ENCODE measurements at regions not wholly inside any gene's neighbourhood (a gene's known extent, or its start where the extent isn't known, plus 50 kb on each side); places are given as distances from the start of the nearest gene placed in this dataset.

DNA sequence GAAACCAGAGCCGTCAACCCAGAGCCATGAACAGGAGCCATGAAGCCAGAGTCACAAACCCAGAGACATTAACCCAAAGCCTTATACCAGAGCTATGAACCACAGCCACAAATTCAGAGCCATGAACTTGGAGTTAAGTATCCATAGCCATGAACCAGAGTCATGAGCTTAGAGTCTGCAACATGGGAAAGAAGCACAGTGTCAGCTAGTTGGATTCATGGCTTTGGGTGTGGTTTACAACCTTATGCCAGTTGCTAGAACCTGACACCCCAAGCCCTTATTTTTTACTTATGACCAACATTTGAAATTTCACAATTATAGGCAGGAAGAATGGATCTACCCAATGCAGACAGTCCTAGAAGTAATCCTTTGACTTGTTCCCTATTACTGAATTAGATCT lies 128.9 kb upstream of the FAM78B start:
- H2BK5ac ChIP-seq (ENCODE audit: low read depth, low read length), result no peak overlapping the region
- H3K36me3 ChIP-seq (ENCODE audit: control insufficient read depth in 2 of 4, insufficient read depth in 4 of 4, low read length in 3 of 4), result no peaks in the 10 kb centered on the region
- no peaks in the 10 kb centered on the region for H3K23me2 ChIP-seq (ENCODE audit: low read depth, low read length)
- H2BK12ac ChIP-seq (ENCODE audit: low read depth, low read length), result no peak overlapping the region
- no peak overlapping the region for H3K23ac ChIP-seq (ENCODE audit: insufficient read length)
- no peaks in the 10 kb centered on the region for H3K4me1 ChIP-seq (replicated peaks in 1 of 4; ENCODE audit: control insufficient read depth in 3 of 4, insufficient read depth in 4 of 4, low read length in 3 of 4)
- no peaks in the 10 kb centered on the region for H4K20me1 ChIP-seq (replicated peaks in 1 of 2; ENCODE audit: control insufficient read depth in 1 of 2, insufficient read depth in 2 of 2, low read length in 2 of 2)
- FAIRE-seq (no peak), DNase-seq (ENCODE audit: low read depth in 1 of 2, low spot score in 2 of 2) (no peak)
- no peak overlapping the region for H3K14ac ChIP-seq (ENCODE audit: insufficient read length)
- H4K91ac ChIP-seq (replicated peaks; ENCODE audit: insufficient read length, low read length), result no peak overlapping the region
- no peak overlapping the region for H3K9ac ChIP-seq (replicated peaks in 1 of 4; ENCODE audit: extremely low read depth in 1 of 4, low read depth in 3 of 4, low read length in 3 of 4)
- H3K18ac ChIP-seq (ENCODE audit: extremely low read depth, low read length), result no peak overlapping the region
- CTCF ChIA-PET (ENCODE audit: partially characterized antibody), result interaction anchor here (0.6 to 1.4 kb wide), 2 partner anchors 12 to 371 kb away, joined by 3 read pairs; no protein-coding TSS in a partner anchor
- POLR2A ChIA-PET (ENCODE audit: partially characterized antibody), result interaction anchor here (0.8 kb wide), 1 partner anchor 13 kb away, joined by 3 read pairs; no protein-coding TSS in a partner anchor
- H3K79me2 ChIP-seq (ENCODE audit: control insufficient read depth in 1 of 2, insufficient read depth in 2 of 2, low read length in 2 of 2), result no peaks in the 10 kb centered on the region
- no peak overlapping the region for H3K4me3 ChIP-seq (ENCODE audit: extremely low read depth in 1 of 4, insufficient read depth in 2 of 4, low read depth in 3 of 4, low read length in 4 of 4)
- no peak overlapping the region for H2BK20ac ChIP-seq (ENCODE audit: low read length)
- 79% methylated on average over 1 of the region's 1 CpG; no CpG with 5 or more reads in 1 of the 2 experiments for WGBS, 2 experiments (ENCODE audit: extremely low coverage in 1 of 2, insufficient coverage in 1 of 2, insufficient read length in 1 of 2, insufficient replicate concordance in 2 of 2, low coverage in 1 of 2, low lambda C conversion rate in 2 of 2, missing lambda C conversion rate in 1 of 2)
- H3K9me3 ChIP-seq (ENCODE audit: insufficient read depth in 2 of 2, low read depth in 1 of 2, low read length in 1 of 2), result no peaks in the 10 kb centered on the region
- no peak overlapping the region for H4K8ac ChIP-seq (ENCODE audit: extremely low read depth, insufficient read depth, low read length)
- H3K4me2 ChIP-seq (ENCODE audit: insufficient read depth in 1 of 2, low read depth in 2 of 2, low read length in 2 of 2), result no peak overlapping the region
- no peaks in the 10 kb centered on the region for H3K27me3 ChIP-seq (replicated peaks in 1 of 4; ENCODE audit: control insufficient read depth in 3 of 4, extremely low read depth in 1 of 4, insufficient read depth in 3 of 4, low read length in 3 of 4)
- H2AK5ac ChIP-seq (ENCODE audit: low read depth, low read length), result no peak overlapping the region
- H2BK120ac ChIP-seq (replicated peaks; ENCODE audit: low read depth, low read length), result no peak overlapping the region
- H4K5ac ChIP-seq (ENCODE audit: insufficient read length, low read depth, low read length), result no peak overlapping the region
- H3K79me1 ChIP-seq (ENCODE audit: low read depth, low read length), result no peaks in the 10 kb centered on the region
- no peak overlapping the region for H3K27ac ChIP-seq (ENCODE audit: low read depth, low read length)
- H2BK15ac ChIP-seq (ENCODE audit: low read length), result no peak overlapping the region
- no peak overlapping the region for H3K56ac ChIP-seq (replicated peaks; ENCODE audit: insufficient read length, low read depth, low read length)
- H3K4ac ChIP-seq (replicated peaks; ENCODE audit: insufficient read length, low read depth, low read length), result no peak overlapping the region
- H2AFZ ChIP-seq (ENCODE audit: low read length), result no peak overlapping the region
- TF ChIP-seq SRF (IDR thresholded peaks at IDR 0.05; ENCODE audit: low read depth, low read length) (no peak), JUN (IDR thresholded peaks at IDR 0.05; ENCODE audit: low read depth, low read length) (no peak), PHF8 (conservative IDR thresholded peaks at IDR 0.05; ENCODE audit: low read depth, low read length) (no peak), SIRT6 (IDR thresholded peaks at IDR 0.05; ENCODE audit: low read length) (no peak), JUND (IDR thresholded peaks at IDR 0.05; ENCODE audit: low read length) (no peak), YY1 (IDR thresholded peaks at IDR 0.05; ENCODE audit: low read depth, low read length) (no peak), GTF2F1 (IDR thresholded peaks at IDR 0.05; ENCODE audit: borderline replicate concordance, low read depth, low read length) (no peak), KDM5A (IDR thresholded peaks at IDR 0.05; ENCODE audit: low read length) (no peak), KDM1A (IDR thresholded peaks at IDR 0.05; ENCODE audit: borderline replicate concordance, low read length) (no peak), CREB1 (IDR thresholded peaks at IDR 0.05) (no peak), NRF1 (IDR thresholded peaks at IDR 0.05; ENCODE audit: low read depth, low read length) (no peak), ZNF274 (IDR thresholded peaks at IDR 0.05; ENCODE audit: borderline replicate concordance, extremely low read depth, low read length) (no peak)
- TF ChIP-seq, protein P1, sequence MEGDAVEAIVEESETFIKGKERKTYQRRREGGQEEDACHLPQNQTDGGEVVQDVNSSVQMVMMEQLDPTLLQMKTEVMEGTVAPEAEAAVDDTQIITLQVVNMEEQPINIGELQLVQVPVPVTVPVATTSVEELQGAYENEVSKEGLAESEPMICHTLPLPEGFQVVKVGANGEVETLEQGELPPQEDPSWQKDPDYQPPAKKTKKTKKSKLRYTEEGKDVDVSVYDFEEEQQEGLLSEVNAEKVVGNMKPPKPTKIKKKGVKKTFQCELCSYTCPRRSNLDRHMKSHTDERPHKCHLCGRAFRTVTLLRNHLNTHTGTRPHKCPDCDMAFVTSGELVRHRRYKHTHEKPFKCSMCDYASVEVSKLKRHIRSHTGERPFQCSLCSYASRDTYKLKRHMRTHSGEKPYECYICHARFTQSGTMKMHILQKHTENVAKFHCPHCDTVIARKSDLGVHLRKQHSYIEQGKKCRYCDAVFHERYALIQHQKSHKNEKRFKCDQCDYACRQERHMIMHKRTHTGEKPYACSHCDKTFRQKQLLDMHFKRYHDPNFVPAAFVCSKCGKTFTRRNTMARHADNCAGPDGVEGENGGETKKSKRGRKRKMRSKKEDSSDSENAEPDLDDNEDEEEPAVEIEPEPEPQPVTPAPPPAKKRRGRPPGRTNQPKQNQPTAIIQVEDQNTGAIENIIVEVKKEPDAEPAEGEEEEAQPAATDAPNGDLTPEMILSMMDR (IDR thresholded peaks at IDR 0.05; ENCODE audit: control extremely low read depth in 1 of 3, insufficient read depth in 1 of 3, low read depth in 1 of 3, low read length in 3 of 3), result no peak

Measured in H1 (cell line).